Inferior parietal cortex (tissue), 1 donor: ENCODE measurements at regions not wholly inside any gene's neighbourhood (a gene's known extent, or its start where the extent isn't known, plus 50 kb on each side); places are given as distances from the start of the nearest gene placed in this dataset.

Experiments
- DNase-seq: peaks from one replicate; pipeline ENCODE4 v3.0.0-alpha.2; 2016; ENCODE audit errors: extremely low spot score

DNA sequence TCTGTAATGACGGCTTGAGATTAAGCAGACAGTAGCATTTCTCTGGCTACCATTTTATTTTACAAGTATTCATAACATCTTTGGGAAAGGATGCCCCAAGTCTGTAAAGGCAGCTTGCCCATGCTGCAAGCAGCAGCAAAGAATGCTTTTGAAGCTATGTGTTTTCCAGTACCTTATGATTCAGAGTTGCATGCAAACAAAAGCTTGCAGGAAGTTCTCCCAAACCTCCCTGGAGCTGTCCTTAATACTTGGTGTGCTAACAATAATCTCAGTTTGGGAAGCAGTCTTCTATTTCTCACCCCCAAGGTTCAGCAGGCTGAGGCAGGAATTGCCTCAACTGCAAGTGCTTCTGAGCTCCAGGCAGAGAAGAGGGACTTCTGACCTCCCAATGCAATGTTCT lies 60.8 kb downstream of the CCNA1 start:
- no peak for DNase-seq

GRCh38 chr13:36495431-36495830 lies 63.1 kb downstream of the CCNA1 start:
- DNase-seq = no peak

DNA sequence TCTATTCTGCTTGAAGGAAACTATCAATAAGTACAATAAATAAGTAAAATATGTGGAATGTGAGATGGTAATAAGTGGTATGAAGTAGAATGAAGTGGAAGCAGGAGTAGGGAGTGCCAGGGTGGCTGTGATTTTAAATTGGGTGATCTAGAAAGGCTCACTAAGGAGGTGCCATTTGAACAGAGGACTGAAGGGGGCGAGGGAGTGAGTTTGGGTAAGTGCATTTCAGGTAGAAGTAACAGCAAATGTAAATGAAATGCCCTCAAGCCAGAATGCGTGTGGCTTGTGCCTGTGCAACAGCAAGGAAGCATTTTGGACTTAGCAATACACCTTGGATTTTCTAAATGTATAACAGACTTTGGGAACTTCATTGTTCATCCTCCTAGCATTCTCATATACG lies 77.1 kb downstream of the CCNA1 start:
- DNase-seq = no peak

GRCh38 chr13:36512771-36513170 lies 80.5 kb downstream of the CCNA1 start:
- no peak for DNase-seq

- peak; percentile 6 for DNase-seq
Observed at GRCh38 chr13:36513266-36513665, 81.0 kb downstream of the CCNA1 start.

DNA sequence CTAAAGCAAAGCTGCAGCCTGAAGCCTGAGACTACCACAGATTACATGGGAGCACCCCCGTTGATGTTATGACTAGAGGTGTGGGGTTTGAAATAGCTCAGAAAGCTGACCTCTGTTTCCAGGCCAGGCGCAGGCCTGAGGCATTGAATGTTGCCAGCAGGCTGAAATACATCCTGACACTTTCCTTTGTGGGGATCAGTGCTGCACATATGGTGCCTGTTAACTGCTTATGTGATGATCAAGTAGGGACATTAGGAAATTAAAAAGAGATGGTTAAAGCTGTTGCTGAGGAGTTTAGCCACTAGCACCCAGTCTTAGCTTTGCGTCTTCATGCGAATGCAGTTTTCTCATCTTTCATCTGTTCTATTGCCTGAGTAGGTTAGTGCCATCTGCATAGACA lies 83.2 kb downstream of the CCNA1 start:
- DNase-seq = no peak

DNA sequence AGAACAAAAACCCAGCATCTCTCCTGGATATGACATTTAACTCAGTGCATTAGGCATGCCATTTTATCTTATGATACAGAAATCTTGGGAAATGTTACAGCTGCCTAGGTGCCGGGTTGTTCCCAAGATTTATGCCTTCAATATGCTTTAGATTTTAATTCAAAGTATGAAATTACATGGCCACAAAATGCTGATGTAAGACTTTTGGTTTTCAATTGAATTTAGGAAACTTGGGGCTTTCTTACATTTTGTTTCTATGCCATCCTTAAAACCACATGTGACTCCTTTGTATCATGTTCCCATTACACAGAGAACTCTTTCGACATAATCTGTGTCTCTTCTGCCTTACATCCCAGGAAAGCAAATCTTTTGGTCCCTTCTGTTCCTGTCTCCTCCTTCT lies 83.9 kb downstream of the CCNA1 start:
- DNase-seq = no peak

DNA sequence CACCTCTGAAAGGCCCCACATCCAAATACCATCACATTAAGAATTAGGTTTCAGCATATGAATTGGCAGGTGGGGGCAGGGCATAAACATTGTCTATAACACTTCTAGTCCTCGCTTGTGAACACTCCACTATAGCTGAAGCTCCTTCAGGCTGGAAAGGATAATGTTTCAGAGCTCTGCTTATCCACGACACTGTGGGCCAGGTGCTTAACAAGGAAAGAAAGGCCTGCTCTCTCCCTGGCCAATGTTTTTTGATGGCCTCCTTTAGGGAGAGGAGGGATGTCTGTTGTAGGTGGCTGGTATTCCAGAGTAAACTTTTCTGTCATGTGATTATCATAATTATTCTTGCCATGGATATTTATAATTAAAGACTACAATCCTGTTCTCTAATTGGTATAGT lies 86.4 kb downstream of the CCNA1 start:
- DNase-seq = no peak

DNA sequence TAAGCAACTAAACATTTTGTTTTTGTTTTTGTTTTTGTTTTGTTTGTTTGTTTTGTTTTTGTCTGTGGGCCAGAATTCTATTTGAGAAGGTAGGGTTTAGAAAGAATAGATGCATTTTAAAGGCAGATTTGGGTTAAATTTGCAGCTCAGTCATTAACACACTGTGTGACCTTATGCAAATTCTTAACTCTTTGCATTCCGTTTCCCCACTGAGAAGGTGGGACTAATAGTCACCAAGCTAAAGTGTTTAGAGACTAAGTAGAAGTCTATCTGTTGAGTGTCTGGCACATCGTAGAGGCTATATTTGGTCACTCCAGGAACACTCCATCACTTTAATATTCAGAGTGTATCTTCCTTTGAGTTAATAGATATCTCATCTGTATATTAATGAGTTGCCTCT lies 87.1 kb downstream of the CCNA1 start:
- no peak for DNase-seq

DNA sequence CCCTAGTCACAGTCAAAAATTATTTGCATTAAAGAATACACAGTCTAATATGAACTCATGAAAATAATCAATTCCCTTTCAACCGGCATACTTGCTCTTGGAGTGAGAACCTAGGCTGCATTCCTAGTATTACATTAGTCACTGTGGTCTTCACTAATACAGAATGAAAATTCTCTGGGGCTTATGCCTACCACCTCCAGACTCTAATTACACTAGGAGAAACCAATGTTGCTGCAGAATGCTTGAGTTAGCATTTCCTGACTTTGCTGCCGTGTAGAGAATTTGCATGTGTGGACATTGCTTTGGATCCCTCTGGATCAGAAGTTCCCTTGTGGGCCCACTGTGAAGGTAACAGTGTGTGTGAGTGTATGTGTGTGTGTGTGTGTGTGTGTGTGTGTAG lies 87.8 kb downstream of the CCNA1 start:
- DNase-seq = no peak

- DNase-seq = no peak
Observed at GRCh38 chr13:36526897-36527296, 94.6 kb downstream of the CCNA1 start.

DNA sequence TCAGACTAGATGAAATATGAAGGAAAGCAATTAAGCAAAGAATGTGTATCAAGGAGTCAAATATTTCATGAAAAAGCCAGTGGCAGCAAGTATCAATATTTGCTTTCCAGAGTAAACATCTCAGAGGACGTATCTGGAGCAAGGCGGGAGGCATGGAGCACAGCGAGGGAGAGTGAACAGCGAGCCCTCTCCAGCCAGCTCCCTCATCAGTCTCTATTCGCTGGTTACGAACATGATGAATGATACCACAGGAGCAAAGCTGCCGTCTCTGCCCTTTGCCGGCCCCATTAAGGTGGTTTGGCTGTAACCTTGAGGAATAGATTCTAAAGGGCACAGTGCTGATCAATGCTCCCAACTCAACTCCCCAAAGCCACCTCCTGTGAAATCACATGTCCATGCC lies 95.8 kb downstream of the CCNA1 start:
- no peak for DNase-seq

GRCh38 chr13:36530050-36530789 lies 97.9 kb downstream of the CCNA1 start:
- peak; percentile 24 for DNase-seq

DNA sequence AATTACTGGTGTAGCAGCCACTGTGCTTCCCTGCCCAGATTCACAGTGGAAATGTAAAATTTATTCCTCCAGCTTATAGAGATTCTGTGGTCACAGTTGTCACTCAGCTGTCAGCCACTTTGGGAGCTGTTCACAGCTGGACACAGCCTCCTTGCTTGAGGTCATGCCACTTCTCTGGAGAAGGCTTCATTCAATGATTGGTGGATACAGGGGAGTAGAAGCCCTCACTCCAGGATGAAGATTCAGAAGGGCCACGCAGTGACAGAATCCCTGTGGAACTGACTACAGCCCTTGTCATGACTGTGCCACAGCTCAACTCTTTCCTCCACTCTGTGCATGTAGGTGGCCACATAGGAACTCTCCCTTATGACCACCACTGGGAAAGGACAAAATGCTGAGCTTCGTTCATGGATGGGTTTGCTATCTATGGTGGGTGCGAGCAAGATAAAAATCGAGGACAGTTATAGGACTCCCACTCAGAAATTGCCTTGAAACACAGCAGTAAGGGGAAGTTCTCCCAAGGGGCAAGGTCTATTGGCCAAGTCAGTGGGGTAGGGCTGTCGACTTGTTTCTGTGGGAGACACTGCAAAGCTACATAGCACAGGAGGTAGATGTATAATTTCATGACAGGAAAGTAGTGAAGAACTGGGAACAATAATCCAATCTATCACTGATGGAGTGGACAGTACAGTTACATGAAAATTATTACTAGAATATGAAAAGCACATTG lies 98.7 kb downstream of the CCNA1 start:
- no peak for DNase-seq

GRCh38 chr13:36531746-36532486 lies 99.6 kb downstream of the CCNA1 start:
- DNase-seq = no peak

DNA sequence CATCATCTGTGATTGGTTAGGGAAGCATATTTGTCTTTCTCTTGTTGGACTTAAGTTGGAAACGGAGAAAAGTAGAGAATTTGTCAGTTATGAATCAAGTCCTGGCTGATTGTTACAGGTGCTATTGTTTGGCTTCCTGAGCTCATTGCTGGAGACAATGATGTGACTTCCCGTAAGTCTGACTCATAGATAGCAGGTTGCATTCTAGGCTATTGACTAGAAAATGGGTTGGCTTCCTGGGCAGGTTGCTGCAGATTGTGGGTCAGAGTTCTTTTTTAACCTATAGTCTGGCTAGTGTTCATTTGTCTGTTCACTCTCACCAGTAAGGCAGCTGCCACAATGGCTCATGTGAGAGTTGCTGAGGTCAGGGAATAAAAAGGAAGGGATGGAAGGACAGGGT lies 101.5 kb downstream of the CCNA1 start:
- DNase-seq = no peak

- DNase-seq = no peak
Observed at GRCh38 chr13:36536546-36536945, 104.3 kb downstream of the CCNA1 start.

- DNase-seq = no peak
Observed at GRCh38 chr13:36543671-36544070, 111.4 kb downstream of the CCNA1 start.

GRCh38 chr13:36548129-36548528 lies 115.8 kb downstream of the CCNA1 start:
- no peak for DNase-seq

GRCh38 chr13:36549126-36549702 lies 116.9 kb downstream of the CCNA1 start:
- DNase-seq = no peak

- DNase-seq = no peak
Observed at GRCh38 chr13:36549755-36550154, 117.5 kb downstream of the CCNA1 start.

GRCh38 chr13:36550177-36550576 lies 117.9 kb downstream of the CCNA1 start:
- DNase-seq = no peak
